Endothelial cell of umbilical vein (primary cell): ENCODE measurements at regions not wholly inside any gene's neighbourhood (a gene's known extent, or its start where the extent isn't known, plus 50 kb on each side); places are given as distances from the start of the nearest gene placed in this dataset.
A peak's percentile ranks its signal among the peaks of the same experiment; 100 is the strongest.

Experiments used
- EZH2 ChIP-seq: IDR thresholded peaks from 2 replicates; pipeline ENCODE4 v1.6.1; 2012; ENCODE audit warnings: borderline replicate concordance, low read depth, mild to moderate bottlenecking, moderate library complexity, low read length, inconsistent platforms; ENCODE audit not compliant: severe bottlenecking
- FOS ChIP-seq: IDR thresholded peaks from 2 replicates; pipeline ENCODE4 v1.6.1; 2011; ENCODE audit warnings: mild to moderate bottlenecking, low read length, moderate library complexity, borderline replicate concordance; ENCODE audit not compliant: insufficient read depth
- JUN ChIP-seq: IDR thresholded peaks from 2 replicates; pipeline ENCODE4 v1.6.1; 2011; ENCODE audit warnings: borderline replicate concordance, low read depth; ENCODE audit not compliant: insufficient read length, insufficient read depth
- POLR2A ChIP-seq: IDR thresholded peaks from 2 replicates; pipeline ENCODE4 v1.6.1; 2012; ENCODE audit warnings: low read depth, mild to moderate bottlenecking, control low read depth, low read length
- POLR2AphosphoS5 ChIP-seq: IDR thresholded peaks from 2 replicates; pipeline ENCODE4 v1.6.1; 2012; ENCODE audit warnings: low read depth, mild to moderate bottlenecking, control low read depth, low read length, moderate library complexity; ENCODE audit not compliant: insufficient read depth
- TF ChIP-seq, protein P1 (sequence below), 2 donors: IDR thresholded peaks; 1 replicate in 1 of 2; 2 replicates in 1 of 2; pipeline ENCODE4 v1.5.1; 2011; ENCODE audit warnings: low read length in 2 of 2, mild to moderate bottlenecking in 2 of 2, moderate library complexity in 2 of 2, control low read depth in 1 of 2, inconsistent platforms in 1 of 2, low read depth in 1 of 2; ENCODE audit not compliant: insufficient read depth in 1 of 2; ENCODE audit errors: extremely low read depth in 1 of 2
- TF ChIP-seq, protein P2 (sequence below): IDR thresholded peaks from 2 replicates; pipeline ENCODE4 v1.6.1; 2011; ENCODE audit not compliant: insufficient read depth, insufficient read length

DNA sequence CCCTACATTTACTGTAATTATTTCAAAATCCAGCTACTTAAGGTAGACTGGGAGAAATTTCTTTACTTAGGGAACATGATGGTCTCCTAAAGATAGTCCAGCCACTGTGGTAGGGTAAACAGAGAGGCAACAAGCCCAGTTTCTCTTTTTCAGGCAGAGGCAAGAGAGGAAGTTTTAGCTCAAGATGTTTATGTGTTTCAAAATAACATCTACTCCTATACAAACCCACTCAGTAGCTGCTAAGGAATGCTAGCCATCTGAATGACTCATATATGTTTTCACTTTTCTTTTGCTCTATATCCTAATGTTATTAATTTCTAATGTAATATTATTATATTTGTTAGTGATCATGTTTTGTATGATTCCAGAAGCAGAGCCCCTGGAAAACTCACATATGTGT, 856.6 kb downstream of the PLA2G4A start:
- TF ChIP-seq, protein P1, sequence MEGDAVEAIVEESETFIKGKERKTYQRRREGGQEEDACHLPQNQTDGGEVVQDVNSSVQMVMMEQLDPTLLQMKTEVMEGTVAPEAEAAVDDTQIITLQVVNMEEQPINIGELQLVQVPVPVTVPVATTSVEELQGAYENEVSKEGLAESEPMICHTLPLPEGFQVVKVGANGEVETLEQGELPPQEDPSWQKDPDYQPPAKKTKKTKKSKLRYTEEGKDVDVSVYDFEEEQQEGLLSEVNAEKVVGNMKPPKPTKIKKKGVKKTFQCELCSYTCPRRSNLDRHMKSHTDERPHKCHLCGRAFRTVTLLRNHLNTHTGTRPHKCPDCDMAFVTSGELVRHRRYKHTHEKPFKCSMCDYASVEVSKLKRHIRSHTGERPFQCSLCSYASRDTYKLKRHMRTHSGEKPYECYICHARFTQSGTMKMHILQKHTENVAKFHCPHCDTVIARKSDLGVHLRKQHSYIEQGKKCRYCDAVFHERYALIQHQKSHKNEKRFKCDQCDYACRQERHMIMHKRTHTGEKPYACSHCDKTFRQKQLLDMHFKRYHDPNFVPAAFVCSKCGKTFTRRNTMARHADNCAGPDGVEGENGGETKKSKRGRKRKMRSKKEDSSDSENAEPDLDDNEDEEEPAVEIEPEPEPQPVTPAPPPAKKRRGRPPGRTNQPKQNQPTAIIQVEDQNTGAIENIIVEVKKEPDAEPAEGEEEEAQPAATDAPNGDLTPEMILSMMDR (IDR thresholded peaks at IDR 0.05; ENCODE audit: extremely low read depth in 1 of 2, insufficient read depth in 1 of 2, low read depth in 1 of 2, low read length in 2 of 2), result no peak
- TF ChIP-seq EZH2 (no peak), POLR2A (no peak), POLR2AphosphoS5 (no peak), FOS (peak; percentile 58), JUN (no peak)
- TF ChIP-seq, protein P2, sequence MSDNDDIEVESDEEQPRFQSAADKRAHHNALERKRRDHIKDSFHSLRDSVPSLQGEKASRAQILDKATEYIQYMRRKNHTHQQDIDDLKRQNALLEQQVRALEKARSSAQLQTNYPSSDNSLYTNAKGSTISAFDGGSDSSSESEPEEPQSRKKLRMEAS, result no peak
